ENCODE measurements at regions not wholly inside any gene's neighbourhood (a gene's known extent, or its start where the extent isn't known, plus 50 kb on each side); places are given as distances from the start of the nearest gene placed in this dataset.

GRCh38 chr4:185862340-185862739 lies 50.3 kb upstream of the SORBS2 start:
- Histone ChIP-seq H3K9me3 (ENCODE audit: control insufficient read depth in 2 of 2, low read length in 2 of 2) (no peaks in the 10 kb centered on the region), H3K4me3 (ENCODE audit: low read length in 2 of 2) (no peak overlapping the region), H3K27me3 (ENCODE audit: control insufficient read depth in 1 of 2, insufficient read depth in 2 of 2, low read length in 2 of 2) (no peaks in the 10 kb centered on the region), H3K36me3 (ENCODE audit: control insufficient read depth in 2 of 2, insufficient read depth in 2 of 2, low read length in 2 of 2) (no peaks in the 10 kb centered on the region), H3K27ac (ENCODE audit: low read length) (no peak overlapping the region), H3K9ac (ENCODE audit: low read length in 2 of 2) (no peak overlapping the region), H3K4me1 (ENCODE audit: control insufficient read depth, insufficient read depth, low read length) (peaks cover 3% of the 10 kb centered on the region)

- H3K9ac ChIP-seq (ENCODE audit: low read length in 2 of 2) = no peak overlapping the region
- H3K4me1 ChIP-seq (ENCODE audit: control insufficient read depth, insufficient read depth, low read length) = peaks cover 3% of the 10 kb centered on the region
- no peak overlapping the region for H3K27ac ChIP-seq (ENCODE audit: low read length)
- H3K4me3 ChIP-seq (ENCODE audit: low read length in 2 of 2) = no peak overlapping the region
- no peaks in the 10 kb centered on the region for H3K36me3 ChIP-seq (ENCODE audit: control insufficient read depth in 2 of 2, insufficient read depth in 2 of 2, low read length in 2 of 2)
- H3K9me3 ChIP-seq (ENCODE audit: control insufficient read depth in 2 of 2, low read length in 2 of 2) = no peaks in the 10 kb centered on the region
- no peaks in the 10 kb centered on the region for H3K27me3 ChIP-seq (ENCODE audit: control insufficient read depth in 1 of 2, insufficient read depth in 2 of 2, low read length in 2 of 2)
These were observed 52.0 kb upstream of the SORBS2 start for GRCh38 chr4:185863946-185864345.

GRCh38 chr4:185865901-185866328 lies 53.9 kb upstream of the SORBS2 start:
- no peaks in the 10 kb centered on the region for H3K9me3 ChIP-seq (ENCODE audit: control insufficient read depth in 2 of 2, low read length in 2 of 2)
- H3K4me3 ChIP-seq (ENCODE audit: low read length in 2 of 2) = no peak overlapping the region
- H3K9ac ChIP-seq (ENCODE audit: low read length in 2 of 2) = no peak overlapping the region
- no peaks in the 10 kb centered on the region for H3K36me3 ChIP-seq (ENCODE audit: control insufficient read depth in 2 of 2, insufficient read depth in 2 of 2, low read length in 2 of 2)
- H3K27ac ChIP-seq (ENCODE audit: low read length) = no peak overlapping the region
- H3K27me3 ChIP-seq (ENCODE audit: control insufficient read depth in 1 of 2, insufficient read depth in 2 of 2, low read length in 2 of 2) = no peaks in the 10 kb centered on the region
- H3K4me1 ChIP-seq (ENCODE audit: control insufficient read depth, insufficient read depth, low read length) = peaks cover 8% of the 10 kb centered on the region

- H3K4me1 ChIP-seq (ENCODE audit: control insufficient read depth, insufficient read depth, low read length) = peaks cover 7% of the 10 kb centered on the region
These were observed 55.8 kb upstream of the SORBS2 start for GRCh38 chr4:185867770-185868169.

GRCh38 chr4:185868983-185869382 lies 57.0 kb upstream of the SORBS2 start:
- no peak overlapping the region for H3K4me3 ChIP-seq (ENCODE audit: low read length in 2 of 2)
- H3K9me3 ChIP-seq (ENCODE audit: control insufficient read depth in 2 of 2, low read length in 2 of 2) = no peaks in the 10 kb centered on the region
- no peak overlapping the region for H3K27ac ChIP-seq (ENCODE audit: low read length)
- no peaks in the 10 kb centered on the region for H3K27me3 ChIP-seq (ENCODE audit: control insufficient read depth in 1 of 2, insufficient read depth in 2 of 2, low read length in 2 of 2)
- H3K36me3 ChIP-seq (ENCODE audit: control insufficient read depth in 2 of 2, insufficient read depth in 2 of 2, low read length in 2 of 2) = no peaks in the 10 kb centered on the region
- H3K9ac ChIP-seq (ENCODE audit: low read length in 2 of 2) = no peak overlapping the region
- peaks cover 4% of the 10 kb centered on the region for H3K4me1 ChIP-seq (ENCODE audit: control insufficient read depth, insufficient read depth, low read length)

More at GRCh38 chr4:185867770-185868169, 55.8 kb upstream of the SORBS2 start:
- H3K9ac ChIP-seq (ENCODE audit: low read length in 2 of 2) = no peak overlapping the region
- no peak overlapping the region for H3K27ac ChIP-seq (ENCODE audit: low read length)
- no peaks in the 10 kb centered on the region for H3K36me3 ChIP-seq (ENCODE audit: control insufficient read depth in 2 of 2, insufficient read depth in 2 of 2, low read length in 2 of 2)
- no peaks in the 10 kb centered on the region for H3K9me3 ChIP-seq (ENCODE audit: control insufficient read depth in 2 of 2, low read length in 2 of 2)
- no peaks in the 10 kb centered on the region for H3K27me3 ChIP-seq (ENCODE audit: control insufficient read depth in 1 of 2, insufficient read depth in 2 of 2, low read length in 2 of 2)
- H3K4me3 ChIP-seq (ENCODE audit: low read length in 2 of 2) = no peak overlapping the region

GRCh38 chr4:185869427-185869826 lies 57.4 kb upstream of the SORBS2 start:
- Histone ChIP-seq H3K9ac (ENCODE audit: low read length in 2 of 2) (no peak overlapping the region), H3K4me1 (ENCODE audit: control insufficient read depth, insufficient read depth, low read length) (peaks cover 4% of the 10 kb centered on the region), H3K27me3 (ENCODE audit: control insufficient read depth in 1 of 2, insufficient read depth in 2 of 2, low read length in 2 of 2) (no peaks in the 10 kb centered on the region), H3K36me3 (ENCODE audit: control insufficient read depth in 2 of 2, insufficient read depth in 2 of 2, low read length in 2 of 2) (no peaks in the 10 kb centered on the region), H3K9me3 (ENCODE audit: control insufficient read depth in 2 of 2, low read length in 2 of 2) (no peaks in the 10 kb centered on the region), H3K4me3 (ENCODE audit: low read length in 2 of 2) (no peak overlapping the region), H3K27ac (ENCODE audit: low read length) (no peak overlapping the region)

- H3K36me3 ChIP-seq (ENCODE audit: control insufficient read depth in 2 of 2, insufficient read depth in 2 of 2, low read length in 2 of 2) = no peaks in the 10 kb centered on the region
- no peak overlapping the region for H3K27ac ChIP-seq (ENCODE audit: low read length)
- no peak overlapping the region for H3K9ac ChIP-seq (ENCODE audit: low read length in 2 of 2)
- no peak overlapping the region for H3K4me3 ChIP-seq (ENCODE audit: low read length in 2 of 2)
- H3K27me3 ChIP-seq (ENCODE audit: control insufficient read depth in 1 of 2, insufficient read depth in 2 of 2, low read length in 2 of 2) = no peaks in the 10 kb centered on the region
- no peaks in the 10 kb centered on the region for H3K9me3 ChIP-seq (ENCODE audit: control insufficient read depth in 2 of 2, low read length in 2 of 2)
- H3K4me1 ChIP-seq (ENCODE audit: control insufficient read depth, insufficient read depth, low read length) = peaks cover 4% of the 10 kb centered on the region
These were observed 58.4 kb upstream of the SORBS2 start for GRCh38 chr4:185870366-185870765.

GRCh38 chr4:185872747-185873380 lies 60.9 kb upstream of the SORBS2 start:
- Histone ChIP-seq H3K4me1 (ENCODE audit: control insufficient read depth, insufficient read depth, low read length) (peaks cover 4% of the 10 kb centered on the region), H3K27ac (ENCODE audit: low read length) (no peak overlapping the region), H3K36me3 (ENCODE audit: control insufficient read depth in 2 of 2, insufficient read depth in 2 of 2, low read length in 2 of 2) (no peaks in the 10 kb centered on the region), H3K4me3 (ENCODE audit: low read length in 2 of 2) (no peak overlapping the region), H3K27me3 (ENCODE audit: control insufficient read depth in 1 of 2, insufficient read depth in 2 of 2, low read length in 2 of 2) (no peaks in the 10 kb centered on the region), H3K9me3 (ENCODE audit: control insufficient read depth in 2 of 2, low read length in 2 of 2) (no peaks in the 10 kb centered on the region), H3K9ac (ENCODE audit: low read length in 2 of 2) (no peak overlapping the region)

- Histone ChIP-seq H3K27me3 (ENCODE audit: control insufficient read depth in 1 of 2, insufficient read depth in 2 of 2, low read length in 2 of 2) (no peaks in the 10 kb centered on the region), H3K4me1 (ENCODE audit: control insufficient read depth, insufficient read depth, low read length) (no peaks in the 10 kb centered on the region), H3K27ac (ENCODE audit: low read length) (no peak overlapping the region), H3K9me3 (ENCODE audit: control insufficient read depth in 2 of 2, low read length in 2 of 2) (no peaks in the 10 kb centered on the region), H3K9ac (ENCODE audit: low read length in 2 of 2) (no peak overlapping the region), H3K4me3 (ENCODE audit: low read length in 2 of 2) (no peak overlapping the region), H3K36me3 (ENCODE audit: control insufficient read depth in 2 of 2, insufficient read depth in 2 of 2, low read length in 2 of 2) (no peaks in the 10 kb centered on the region)
These were observed 62.7 kb upstream of the SORBS2 start for GRCh38 chr4:185874516-185875230.

- Histone ChIP-seq H3K27me3 (ENCODE audit: control insufficient read depth in 1 of 2, insufficient read depth in 2 of 2, low read length in 2 of 2) (no peaks in the 10 kb centered on the region), H3K9ac (ENCODE audit: low read length in 2 of 2) (no peak overlapping the region), H3K4me1 (ENCODE audit: control insufficient read depth, insufficient read depth, low read length) (no peaks in the 10 kb centered on the region), H3K9me3 (ENCODE audit: control insufficient read depth in 2 of 2, low read length in 2 of 2) (no peaks in the 10 kb centered on the region), H3K4me3 (ENCODE audit: low read length in 2 of 2) (no peak overlapping the region), H3K27ac (ENCODE audit: low read length) (no peak overlapping the region), H3K36me3 (ENCODE audit: control insufficient read depth in 2 of 2, insufficient read depth in 2 of 2, low read length in 2 of 2) (no peaks in the 10 kb centered on the region)
These were observed 63.4 kb upstream of the SORBS2 start for GRCh38 chr4:185875316-185875907.

- Histone ChIP-seq H3K9ac (ENCODE audit: low read length in 2 of 2) (no peak overlapping the region), H3K27ac (ENCODE audit: low read length) (no peak overlapping the region), H3K9me3 (ENCODE audit: control insufficient read depth in 2 of 2, low read length in 2 of 2) (no peaks in the 10 kb centered on the region)
These were observed 66.6 kb upstream of the SORBS2 start for GRCh38 chr4:185878633-185879032.

More at GRCh38 chr4:185878633-185879032, 66.6 kb upstream of the SORBS2 start:
- no peaks in the 10 kb centered on the region for H3K27me3 ChIP-seq (ENCODE audit: control insufficient read depth in 1 of 2, insufficient read depth in 2 of 2, low read length in 2 of 2)
- no peak overlapping the region for H3K4me3 ChIP-seq (ENCODE audit: low read length in 2 of 2)
- no peaks in the 10 kb centered on the region for H3K36me3 ChIP-seq (ENCODE audit: control insufficient read depth in 2 of 2, insufficient read depth in 2 of 2, low read length in 2 of 2)
- no peaks in the 10 kb centered on the region for H3K4me1 ChIP-seq (ENCODE audit: control insufficient read depth, insufficient read depth, low read length)
